K562 (cell line): ENCODE measurements at regions not wholly inside any gene's neighbourhood (a gene's known extent, or its start where the extent isn't known, plus 50 kb on each side); places are given as distances from the start of the nearest gene placed in this dataset.

Experiments
- ATAC-seq: fragments of 200-7000 bp; cut with Tn5 transposase; 3 replicates; pipeline ENCODE4 v1.9.1; 2020; ENCODE audit warnings: moderate library complexity
- BruUV-seq: library from RNA; stranded (reverse); fragments of 400-500 nt; replicated peaks from 2 replicates; lab custom pipeline; 2021; lab: Mats Ljungman, UMichigan
- CTCF ChIA-PET: fragments of 300-600 bp; formaldehyde crosslinking; extraction: SDS; loops from one replicate; lab custom pipeline; 2021; ENCODE audit warnings: low intra/inter-chr PET ratio; lab: Yijun Ruan, JAX
- POLR2A ChIA-PET: fragments of 300-600, 350-650 bp; sonication (Branson Sonifier 250); formaldehyde crosslinking; extraction: SDS; loops from one replicate; lab custom pipeline; 2021; ENCODE audit warnings: antibody characterized with exemption, inconsistent platforms; lab: Yijun Ruan, JAX
- DNase-seq, 4 experiments: peaks; one replicate each; pipeline versions ENCODE4 v3.0.0 to v3.0.0-alpha.2; 2011 to 2018; ENCODE audit warnings: low spot score in 3 of 4, mixed read lengths in 3 of 4; ENCODE audit errors: extremely low read depth in 1 of 4
- FAIRE-seq: peaks from 2 replicates; lab custom pipeline; 2011; peaks lifted over from hg19 to GRCh38; lab: Jason Lieb, UNC
- H2AFZ ChIP-seq: 2 replicates; pipeline ENCODE4 v1.6.0; 2011; ENCODE audit warnings: low read depth, low read length, control low read depth, inconsistent platforms
- H3K27ac ChIP-seq: fragments of 200-600 bp; 3 replicates; pipeline ENCODE4 v1.8.0; 2011; ENCODE audit warnings: low read depth, mild to moderate bottlenecking, control low read depth, inconsistent platforms, low read length, moderate library complexity, mixed read lengths; ENCODE audit errors: extremely low read depth
- H3K27me3 ChIP-seq, 2 experiments: fragments of 300-600 bp in 1 of 2; 2 replicates in 1 of 2; 3 replicates in 1 of 2; pipeline versions ENCODE4 v1.6.0 to v1.8.0; 2011; ENCODE audit warnings: inconsistent platforms in 2 of 2, low read length in 2 of 2, mild to moderate bottlenecking in 1 of 2, mixed read lengths in 1 of 2, moderate library complexity in 1 of 2; ENCODE audit not compliant: control insufficient read depth in 2 of 2, insufficient read depth in 2 of 2
- H3K36me3 ChIP-seq: fragments of 300-600 bp; 3 replicates; pipeline ENCODE4 v1.8.0; 2011; ENCODE audit warnings: mild to moderate bottlenecking, low read length, inconsistent platforms; ENCODE audit not compliant: control insufficient read depth, insufficient read depth
- H3K4me1 ChIP-seq, 2 experiments: fragments of 200-600 bp in 1 of 2; replicated peaks in 1 of 2; 2 replicates in 1 of 2; 3 replicates in 1 of 2; pipeline versions ENCODE4 v1.5.1 to v1.8.0; 2011; ENCODE audit warnings: inconsistent platforms in 2 of 2, low read length in 2 of 2, mild to moderate bottlenecking in 1 of 2, mixed read lengths in 1 of 2, moderate library complexity in 1 of 2; ENCODE audit not compliant: control insufficient read depth in 2 of 2, insufficient read depth in 2 of 2
- H3K4me2 ChIP-seq: 2 replicates; pipeline ENCODE4 v1.6.1; 2011; ENCODE audit warnings: low read length, control low read depth, inconsistent platforms, mixed read lengths; ENCODE audit not compliant: insufficient read depth
- H3K4me3 ChIP-seq: fragments of 200-600 bp; sonication (generic), shearing (Covaris generic); 2 replicates; pipeline ENCODE4 v1.5.1; 2016; ENCODE audit warnings: control low read depth, inconsistent platforms
- H3K79me2 ChIP-seq: fragments of 200-600 bp; 3 replicates; pipeline ENCODE4 v1.8.0; 2011; ENCODE audit warnings: low read length, inconsistent platforms; ENCODE audit not compliant: control insufficient read depth, insufficient read depth
- H3K9ac ChIP-seq, 2 experiments: 2 replicates each; pipeline versions ENCODE4 v1.6.0 to v1.6.1; 2011; ENCODE audit warnings: low read depth in 2 of 2, low read length in 2 of 2, control low read depth in 1 of 2, inconsistent platforms in 1 of 2, mild to moderate bottlenecking in 1 of 2, mixed read lengths in 1 of 2; ENCODE audit not compliant: insufficient read depth in 1 of 2
- H3K9me1 ChIP-seq: one replicate; pipeline ENCODE4 v1.6.0; 2011; ENCODE audit warnings: inconsistent platforms, mild to moderate bottlenecking, low read length, moderate library complexity; ENCODE audit not compliant: control insufficient read depth, insufficient read depth
- H3K9me3 ChIP-seq: replicated peaks from 2 replicates; pipeline ENCODE4 v1.5.1; 2011; ENCODE audit warnings: low read depth, low read length, inconsistent platforms; ENCODE audit not compliant: control insufficient read depth, insufficient read depth
- H4K20me1 ChIP-seq: replicated peaks from 2 replicates; pipeline ENCODE4 v1.6.1; 2011; ENCODE audit warnings: low read length, inconsistent platforms, mixed read lengths; ENCODE audit not compliant: control insufficient read depth, insufficient read depth
- CCAR2 ChIP-seq: fragments of 200-400 bp; formaldehyde crosslinking; IDR thresholded peaks from 2 replicates; pipeline ENCODE4 v1.6.1; 2017; ENCODE audit warnings: mild to moderate bottlenecking, low read depth, low read length
- EP300 ChIP-seq: IDR thresholded peaks from 2 replicates; pipeline ENCODE4 v1.6.1; 2012; ENCODE audit warnings: low read length, improper control_type of control experiment
- HINFP ChIP-seq: fragments of 450-650 bp; conservative IDR thresholded peaks from 2 replicates; pipeline ENCODE4 v1.6.1; 2016; ENCODE audit warnings: missing genetic modification characterization, low read depth, mild to moderate bottlenecking, control low read depth, missing compliant biosample characterization
- JUNB ChIP-seq: fragments of 450-650 bp; formaldehyde crosslinking; conservative IDR thresholded peaks from 2 replicates; pipeline ENCODE4 v1.4.0; 2020; ENCODE audit warnings: mild to moderate bottlenecking
- KAT2B ChIP-seq: IDR thresholded peaks from one replicate; pipeline ENCODE4 v1.6.1; 2012; ENCODE audit warnings: low read depth, mild to moderate bottlenecking, control low read depth, inconsistent platforms, low read length, moderate library complexity
- MAFF ChIP-seq: IDR thresholded peaks from 2 replicates; pipeline ENCODE4 v1.6.1; 2012; ENCODE audit warnings: low read length, improper control_type of control experiment
- MTF1 ChIP-seq: fragments of 250-450 bp; sonication (Bioruptor Pico); IDR thresholded peaks from 2 replicates; pipeline ENCODE4 v1.9.0; 2021; ENCODE audit warnings: moderate library complexity, mild to moderate bottlenecking, inconsistent platforms, borderline replicate concordance
- NCOR1 ChIP-seq: fragments of 450-650 bp; IDR thresholded peaks from 2 replicates; pipeline ENCODE4 v1.6.1; 2016; ENCODE audit warnings: mild to moderate bottlenecking, moderate library complexity
- PHF20 ChIP-seq: fragments of 450-650 bp; IDR thresholded peaks from 2 replicates; pipeline ENCODE4 v1.6.1; 2018; ENCODE audit not compliant: partially characterized antibody
- PHF8 ChIP-seq: fragments of 200-600 bp; sonication (generic); IDR thresholded peaks from 2 replicates; pipeline ENCODE4 v1.6.1; 2012; ENCODE audit warnings: mixed run types, mild to moderate bottlenecking, inconsistent platforms, low read length, moderate library complexity, borderline replicate concordance
- POLR2H ChIP-seq: IDR thresholded peaks from 2 replicates; pipeline ENCODE4 v1.6.1; 2016; ENCODE audit warnings: missing genetic modification characterization, low read depth, mild to moderate bottlenecking, control low read depth, missing compliant biosample characterization, moderate library complexity
- SRSF3 ChIP-seq: fragments of 200-400 bp; formaldehyde crosslinking; IDR thresholded peaks from 2 replicates; pipeline ENCODE4 v1.6.1; 2016; ENCODE audit warnings: mild to moderate bottlenecking, low read length, moderate library complexity; ENCODE audit not compliant: insufficient read depth
- U2AF2 ChIP-seq: fragments of 200-400 bp; formaldehyde crosslinking; optimal IDR thresholded peaks from 2 replicates; pipeline ENCODE3; 2017; ENCODE audit warnings: low read depth, mild to moderate bottlenecking, low read length
- ZBTB12 ChIP-seq: fragments of 250-450 bp; sonication (Bioruptor Pico); IDR thresholded peaks from 2 replicates; pipeline ENCODE4 v1.4.0; 2020
- ZNF408 ChIP-seq: fragments of 250-450 bp; sonication (Bioruptor Pico); IDR thresholded peaks from 2 replicates; pipeline ENCODE4 v1.4.0; 2020; ENCODE audit warnings: low read depth, mild to moderate bottlenecking, moderate library complexity
- ZNF695 ChIP-seq: fragments of 450-650 bp; formaldehyde crosslinking; IDR thresholded peaks from 2 replicates; pipeline ENCODE4 v1.4.0; 2020; ENCODE audit warnings: mild to moderate bottlenecking, moderate library complexity
- ZNF76 ChIP-seq: fragments of 250-450 bp; sonication (Bioruptor Pico); IDR thresholded peaks from 2 replicates; pipeline ENCODE4 v1.4.0; 2020; ENCODE audit warnings: mild to moderate bottlenecking, moderate library complexity, borderline replicate concordance
- ZNF780A ChIP-seq: fragments of 250-450 bp; sonication (Bioruptor Pico); IDR thresholded peaks from 2 replicates; pipeline ENCODE4 v1.5.0; 2021; ENCODE audit warnings: mild to moderate bottlenecking
- WGBS: fragments of 100-300 bp; shearing (Covaris generic); methylation state at CpG from one replicate; pipeline ENCODE4 v1.1.6; 2016; ENCODE audit warnings: low coverage, mixed read lengths; ENCODE audit not compliant: insufficient coverage; ENCODE audit errors: missing lambda C conversion rate; 5-methylcytosine and 5-hydroxymethylcytosine counted together
- in situ Hi-C: fragments of 300-500 bp; cut with MboI; formaldehyde crosslinking; loops from 4 replicates; pipeline ENCODE4 v1.15.0; 2018; ENCODE audit warnings: inconsistent platforms, mixed read lengths
- intact Hi-C: fragments of 100-400 bp; cut with micrococcal nuclease; formaldehyde crosslinking; loops from 2 replicates; pipeline ENCODE4 v1.14.2; 2022

- TF ChIP-seq SRSF3 (no peak), NCOR1 (no peak), POLR2H (tag) (no peak), PHF8 (no peak), HINFP (tag) (no peak), ZNF780A (no peak), ZBTB12 (CRISPR knock-in tag) (no peak), KAT2B (no peak)
Observed at GRCh38 chr3:132159145-132159544, 124.3 kb upstream of the CPNE4 start (continued).

DNA sequence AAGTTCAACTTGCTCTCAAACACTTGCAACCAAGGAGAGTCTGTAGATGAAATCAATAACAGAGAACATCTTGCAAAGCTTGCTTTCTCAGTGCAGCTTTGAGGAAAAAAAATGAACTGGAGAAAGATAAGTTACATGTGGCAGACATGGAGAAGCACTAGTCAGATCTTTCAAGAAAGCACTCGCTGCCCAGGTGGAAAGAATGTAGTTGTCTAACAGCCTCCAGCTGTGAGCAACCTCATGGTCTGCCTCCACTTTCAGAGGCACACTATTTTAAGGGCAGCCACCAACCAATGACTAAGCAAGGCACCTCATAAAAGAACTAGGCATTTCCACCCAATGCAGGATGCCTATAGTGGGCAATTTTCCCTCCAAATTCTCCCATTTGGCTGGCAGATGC is 125.4 kb upstream of the CPNE4 start:
- H4K20me1 ChIP-seq, result no peaks in the 10 kb centered on the region
- H3K27ac ChIP-seq, result no peak overlapping the region
- intact Hi-C loops, result no loop called here
- H3K4me3 ChIP-seq, result no peak overlapping the region
- H3K4me2 ChIP-seq, result no peak overlapping the region
- DNase-seq, result no peak
- ChIA-PET POLR2A (no interaction called here), CTCF (no interaction called here)
- no peaks in the 10 kb centered on the region for H3K79me2 ChIP-seq
- H3K9me3 ChIP-seq, result no peaks in the 10 kb centered on the region
- no peak for FAIRE-seq
- WGBS, result 0% methylated on average over 1 of the region's 1 CpG
- no peaks in the 10 kb centered on the region for H3K36me3 ChIP-seq
- no peak overlapping the region for H2AFZ ChIP-seq
- no peak overlapping the region for H3K9ac ChIP-seq
- BruUV-seq, result no TSS peak
- in situ Hi-C loops, result no loop called here
- H3K27me3 ChIP-seq, result no peaks in the 10 kb centered on the region
- ATAC-seq, result no peak
- no peaks in the 10 kb centered on the region for H3K9me1 ChIP-seq
- H3K4me1 ChIP-seq, result no peaks in the 10 kb centered on the region
- TF ChIP-seq PHF20, result no peak
- TF ChIP-seq ZNF76 (CRISPR knock-in tag), result no peak
- TF ChIP-seq U2AF2, result no peak
- TF ChIP-seq MAFF, result no peak
- no peak for TF ChIP-seq MTF1
- no peak for TF ChIP-seq JUNB
- no peak for TF ChIP-seq ZNF695 (CRISPR knock-in tag)
- TF ChIP-seq ZNF408 (CRISPR knock-in tag), result no peak
- no peak for TF ChIP-seq CCAR2
- TF ChIP-seq EP300, result no peak
